ENCODE measurements at regions not wholly inside any gene's neighbourhood (a gene's known extent, or its start where the extent isn't known, plus 50 kb on each side); places are given as distances from the start of the nearest gene placed in this dataset.

- no peak for DNase-seq
Observed at GRCh38 chr18:6537475-6537874, 122.8 kb upstream of the L3MBTL4 start.

DNA sequence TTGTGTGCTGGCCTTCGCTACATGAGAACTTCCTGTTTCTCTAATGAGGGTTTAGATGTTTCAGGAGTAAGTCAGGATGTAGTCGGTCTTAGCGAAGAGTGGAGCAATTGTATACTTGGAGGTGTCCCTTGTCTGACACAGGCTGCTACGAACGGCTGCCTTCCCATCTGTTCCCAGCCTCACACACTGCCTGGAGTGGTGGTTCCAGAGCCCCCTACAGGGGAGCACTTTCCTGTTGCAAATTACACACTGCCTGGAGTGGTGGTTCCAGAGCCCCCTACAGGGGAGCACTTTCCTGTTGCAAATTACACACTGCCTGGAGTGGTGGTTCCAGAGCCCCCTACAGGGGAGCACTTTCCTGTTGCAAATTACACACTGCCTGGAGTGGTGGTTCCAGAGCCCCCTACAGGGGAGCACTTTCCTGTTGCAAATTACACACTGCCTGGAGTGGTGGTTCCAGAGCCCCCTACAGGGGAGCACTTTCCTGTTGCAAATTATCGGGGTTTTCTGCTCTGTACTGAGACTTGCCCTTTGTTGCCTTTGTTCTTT lies 126.5 kb upstream of the L3MBTL4 start:
- DNase-seq, result peak; percentile 19

DNA sequence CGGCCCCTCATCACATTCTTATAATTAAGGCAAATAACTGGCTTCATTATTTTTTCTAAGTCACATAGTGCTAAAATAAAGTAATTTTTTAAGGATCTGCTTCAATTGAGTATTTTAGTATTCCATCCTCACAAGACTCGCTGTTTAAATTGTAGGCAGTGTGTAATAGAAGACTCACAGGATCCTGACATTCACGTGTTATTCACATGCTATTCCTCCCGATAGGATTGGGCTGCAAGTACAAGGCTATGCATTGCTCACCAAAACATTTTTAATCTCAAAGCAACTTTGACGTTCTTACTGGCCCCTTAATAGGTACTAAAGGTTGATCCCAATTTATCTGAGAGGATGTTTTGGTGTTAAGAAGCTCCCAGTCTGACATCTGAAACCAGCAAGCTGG lies 127.6 kb upstream of the L3MBTL4 start:
- DNase-seq, result no peak

GRCh38 chr18:6543330-6543908 lies 128.7 kb upstream of the L3MBTL4 start:
- DNase-seq, result peak; percentile 83

DNA sequence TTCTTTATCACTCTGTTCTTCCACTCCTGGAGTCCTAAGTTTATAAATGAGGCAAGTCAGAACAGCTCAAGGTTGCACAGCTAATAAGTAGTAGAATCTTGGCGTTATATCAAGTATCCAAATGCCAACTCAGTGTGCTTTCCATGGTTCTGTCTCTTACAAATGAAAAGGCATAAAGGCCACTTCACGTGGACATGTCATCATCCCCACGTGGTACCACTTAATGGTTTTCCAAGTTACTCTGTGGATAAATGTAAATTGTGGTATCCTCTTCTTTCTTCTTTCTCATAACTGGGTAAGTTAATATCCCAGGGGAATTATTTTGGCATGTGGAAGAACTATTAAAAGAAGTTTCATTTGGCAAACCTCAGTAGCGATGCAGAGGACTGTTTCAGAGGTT lies 131.5 kb upstream of the L3MBTL4 start:
- DNase-seq, result no peak

GRCh38 chr18:6547476-6547875 lies 132.8 kb upstream of the L3MBTL4 start:
- peak; percentile 65 for DNase-seq

GRCh38 chr18:6553234-6553900 lies 138.7 kb upstream of the L3MBTL4 start:
- peak; percentile 37 for DNase-seq

- no peak for DNase-seq
Observed at GRCh38 chr18:6557057-6557769, 142.5 kb upstream of the L3MBTL4 start.

GRCh38 chr18:6557770-6558248 lies 143.1 kb upstream of the L3MBTL4 start:
- no peak for DNase-seq

DNA sequence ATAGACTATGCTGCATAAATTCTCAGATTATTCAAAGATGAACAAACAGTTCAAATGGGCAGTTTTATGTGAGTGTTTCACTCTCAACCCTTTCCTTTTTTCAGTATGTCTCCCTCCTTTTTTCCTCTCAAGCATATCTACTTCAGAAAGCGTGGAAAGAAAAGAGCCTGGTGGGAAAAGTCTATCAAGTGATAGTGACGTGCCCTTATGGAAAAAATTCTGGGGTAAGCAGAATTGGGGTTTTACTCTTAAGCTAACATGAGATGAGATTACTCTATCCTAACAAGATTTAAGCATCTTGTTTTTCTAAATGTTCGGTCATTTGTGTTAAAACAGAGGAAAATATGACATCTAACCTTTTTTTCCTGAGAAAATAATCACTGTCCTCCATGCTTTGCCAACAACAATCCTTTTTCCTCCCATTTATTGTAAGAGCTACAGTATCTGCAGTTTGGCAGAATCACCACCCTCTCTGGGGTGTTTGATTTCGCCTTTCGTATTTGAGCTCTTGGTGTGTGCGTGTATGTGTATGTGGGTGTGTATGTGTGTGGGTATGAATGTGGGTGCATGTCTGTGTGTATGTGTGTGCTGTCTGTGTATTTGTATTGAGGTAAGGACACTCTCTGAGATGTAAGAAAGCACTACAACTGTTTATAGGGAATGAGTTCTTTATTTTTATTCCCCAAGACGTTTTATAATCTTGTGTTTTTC lies 143.9 kb upstream of the L3MBTL4 start:
- no peak for DNase-seq

- DNase-seq, result no peak
Observed at GRCh38 chr18:6559296-6559695, 144.6 kb upstream of the L3MBTL4 start.

- DNase-seq, result no peak
Observed at GRCh38 chr18:6561016-6561415, 146.3 kb upstream of the L3MBTL4 start.

GRCh38 chr18:6561420-6561861 lies 146.7 kb upstream of the L3MBTL4 start:
- peak; percentile 57 for DNase-seq

GRCh38 chr18:6561862-6562291 lies 147.2 kb upstream of the L3MBTL4 start:
- no peak for DNase-seq

DNA sequence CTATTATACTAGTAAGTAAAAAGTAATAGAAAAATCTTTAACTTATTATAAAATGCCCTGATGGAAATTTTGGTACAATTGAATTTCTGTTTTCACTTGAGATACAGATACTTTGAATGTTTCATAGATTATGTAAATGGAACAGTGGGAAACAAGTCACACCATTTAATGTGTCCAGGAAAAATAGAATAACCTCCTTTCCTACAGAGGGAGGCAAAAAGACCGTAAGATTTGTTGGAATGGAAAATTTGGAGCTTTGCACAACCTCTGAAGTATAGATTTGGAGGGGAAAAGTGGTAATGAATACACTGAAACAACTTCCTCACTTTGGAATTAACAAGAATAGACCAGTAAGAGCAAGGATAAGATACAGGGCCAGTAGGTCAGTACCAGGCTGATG lies 149.2 kb upstream of the L3MBTL4 start:
- no peak for DNase-seq

- peak; percentile 24 for DNase-seq
Observed at GRCh38 chr18:6564950-6565814, 150.5 kb upstream of the L3MBTL4 start.

GRCh38 chr18:6565815-6566081 lies 151.0 kb upstream of the L3MBTL4 start:
- no peak for DNase-seq

DNA sequence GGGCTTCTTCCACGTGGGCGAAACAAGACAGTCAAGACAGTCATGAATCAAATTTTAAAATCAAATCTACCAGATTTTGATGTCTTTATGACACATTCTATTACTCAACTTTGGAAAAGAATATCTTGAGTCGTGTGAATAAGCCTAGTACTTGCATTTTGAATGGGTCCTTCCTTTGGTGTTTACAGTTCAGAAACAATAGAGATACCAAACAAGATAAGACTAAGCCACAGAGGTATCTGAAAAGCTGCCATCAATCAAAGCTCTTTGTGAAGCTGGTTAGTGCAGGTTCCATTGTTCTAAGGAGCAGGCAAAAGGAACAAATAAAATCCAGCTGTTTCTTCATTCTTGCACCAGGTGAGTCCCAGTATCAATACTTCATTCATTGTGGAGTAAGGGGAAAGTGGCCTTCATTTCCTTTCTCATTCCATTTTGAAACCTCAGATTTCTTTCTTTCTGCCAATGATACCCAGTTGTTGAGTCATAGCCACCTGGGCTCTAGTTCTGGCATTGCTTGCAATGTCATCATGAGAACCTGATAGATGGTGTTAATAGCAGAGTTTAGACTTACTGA lies 151.7 kb upstream of the L3MBTL4 start:
- DNase-seq, result peak; percentile 73

GRCh38 chr18:6569813-6570212 lies 155.1 kb upstream of the L3MBTL4 start:
- peak; percentile 55 for DNase-seq

- DNase-seq, result no peak
Observed at GRCh38 chr18:6570581-6571238, 156.0 kb upstream of the L3MBTL4 start.

- DNase-seq, result peak; percentile 43
Observed at GRCh38 chr18:6571239-6571602, 156.5 kb upstream of the L3MBTL4 start.
